Left kidney (tissue), 1 donor: ENCODE measurements at regions not wholly inside any gene's neighbourhood (a gene's known extent, or its start where the extent isn't known, plus 50 kb on each side); places are given as distances from the start of the nearest gene placed in this dataset.
"Not testable (repeated sequence)": the region's sequence is repeated elsewhere in the genome, so short reads cannot be mapped to it uniquely, and the experiment has no call there.

Source experiments
- DNase-seq: peaks from one replicate; pipeline ENCODE4 v3.0.0-alpha.2; 2013

GRCh38 chr14:44453433-44454171, 53.5 kb downstream of the FSCB start:
- no peak for DNase-seq

- not testable (repeated sequence) for DNase-seq
Observed at GRCh38 chr14:44450232-44450631, 56.9 kb downstream of the FSCB start.

- DNase-seq: no peak
Observed at GRCh38 chr14:44449680-44450079, 57.4 kb downstream of the FSCB start.

GRCh38 chr14:44448951-44449358, 58.1 kb downstream of the FSCB start:
- no peak for DNase-seq

GRCh38 chr14:44446965-44447364, 60.1 kb downstream of the FSCB start:
- DNase-seq: no peak

- no peak for DNase-seq
Observed at GRCh38 chr14:44444454-44444853, 62.6 kb downstream of the FSCB start.

GRCh38 chr14:44438936-44439335, 68.1 kb downstream of the FSCB start:
- no peak for DNase-seq

GRCh38 chr14:44438221-44438620, 68.9 kb downstream of the FSCB start:
- no peak for DNase-seq

GRCh38 chr14:44436458-44436857, 70.6 kb downstream of the FSCB start:
- DNase-seq: no peak

GRCh38 chr14:44428231-44428945, 78.7 kb downstream of the FSCB start:
- DNase-seq: no peak

- no peak for DNase-seq
Observed at GRCh38 chr14:44422699-44423098, 84.4 kb downstream of the FSCB start.

GRCh38 chr14:44420226-44420625, 86.9 kb downstream of the FSCB start:
- DNase-seq: no peak

GRCh38 chr14:44418856-44419255, 88.2 kb downstream of the FSCB start:
- no peak for DNase-seq

- DNase-seq: no peak
Observed at GRCh38 chr14:44417809-44418208, 89.3 kb downstream of the FSCB start.

GRCh38 chr14:44414646-44415045, 92.4 kb downstream of the FSCB start:
- DNase-seq: no peak

- no peak for DNase-seq
Observed at GRCh38 chr14:44412858-44413569, 94.1 kb downstream of the FSCB start.

GRCh38 chr14:44405011-44405486, 102.0 kb downstream of the FSCB start:
- no peak for DNase-seq

GRCh38 chr14:44404599-44404998, 102.5 kb downstream of the FSCB start:
- no peak for DNase-seq

GRCh38 chr14:44404036-44404435, 103.0 kb downstream of the FSCB start:
- DNase-seq: no peak

- no peak for DNase-seq
Observed at GRCh38 chr14:44403193-44403592, 103.9 kb downstream of the FSCB start.

GRCh38 chr14:44396226-44396625, 110.9 kb downstream of the FSCB start:
- DNase-seq: no peak

- no peak for DNase-seq
Observed at GRCh38 chr14:44392984-44393383, 114.1 kb downstream of the FSCB start.

GRCh38 chr14:44388306-44388705, 118.8 kb downstream of the FSCB start:
- no peak for DNase-seq
